ENCODE measurements at regions not wholly inside any gene's neighbourhood (a gene's known extent, or its start where the extent isn't known, plus 50 kb on each side); places are given as distances from the start of the nearest gene placed in this dataset.
A peak's percentile ranks its signal among the peaks of the same experiment; 100 is the strongest.

DNA sequence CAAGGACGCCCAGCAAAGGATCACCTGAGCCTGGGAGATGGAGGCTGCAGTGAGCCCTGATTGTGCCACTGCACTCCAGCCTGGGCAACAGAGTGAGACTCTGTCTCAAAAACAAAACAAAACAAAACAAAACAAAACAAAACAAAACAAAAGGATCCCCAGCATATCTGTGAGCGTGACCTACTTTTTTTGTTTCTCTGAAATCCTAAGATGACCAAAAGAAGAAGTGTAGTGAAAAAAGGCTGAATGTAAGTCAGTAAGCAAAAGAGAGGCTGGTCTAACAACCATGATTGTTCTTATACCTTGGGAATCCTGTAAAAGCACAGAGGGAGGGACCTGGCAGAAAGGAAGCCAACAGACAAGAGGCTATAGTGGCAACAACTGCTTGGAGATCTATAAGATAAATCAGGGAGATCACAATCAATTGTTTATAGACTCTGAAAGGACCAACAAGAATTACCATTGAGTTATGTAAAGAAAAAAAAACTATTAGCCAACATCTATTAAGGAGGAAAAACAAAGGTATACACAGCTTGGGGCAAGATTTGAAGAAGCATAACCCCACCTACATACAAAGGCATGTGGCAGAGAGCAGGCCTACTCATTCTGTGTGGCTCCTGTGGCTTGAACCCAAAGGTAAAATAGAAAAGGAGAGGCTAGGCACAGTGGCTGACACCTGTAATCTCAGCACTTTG is 255.2 kb upstream of the KLF14 start:
- no peaks in the 10 kb centered on the region for H3K9me3 Mint-ChIP-seq
- H3K4me1 Mint-ChIP-seq (ENCODE audit: low read depth in 2 of 2) = peaks cover 66 to 67% of the 10 kb centered on the region in 2 donors
- ATAC-seq = no peak
- H3K27me3 Mint-ChIP-seq = no peaks in the 10 kb centered on the region
- H3K36me3 Mint-ChIP-seq = peaks cover 5% of the 10 kb centered on the region
- DNase-seq (ENCODE audit: low spot score) = no peak
- H3K4me3 Mint-ChIP-seq = peak overlapping the region; percentile 50
- H3K27ac Mint-ChIP-seq = peak overlapping the region; percentile 73 to 95

- Mint-ChIP-seq H3K27ac (peak overlapping the region; percentile 39 to 95), H3K36me3 (no peaks in the 10 kb centered on the region), H3K9me3 (no peaks in the 10 kb centered on the region), H3K27me3 (no peaks in the 10 kb centered on the region), H3K4me1 (ENCODE audit: low read depth in 2 of 2) (peaks cover 64 to 66% of the 10 kb centered on the region in 2 donors), H3K4me3 (peak overlapping the region; percentile 3)
- DNase-seq (ENCODE audit: low spot score) (no peak), ATAC-seq (peak; percentile 44 to 67)
These were observed 256.3 kb upstream of the KLF14 start for GRCh38 chr7:130990178-130990832.

- peak overlapping the region; percentile 43 to 88 for H3K27ac Mint-ChIP-seq
- no peaks in the 10 kb centered on the region for H3K27me3 Mint-ChIP-seq
- no peak overlapping the region for H3K4me3 Mint-ChIP-seq
- no peak for DNase-seq (ENCODE audit: low spot score)
- H3K36me3 Mint-ChIP-seq = no peaks in the 10 kb centered on the region
- peaks cover 57 to 67% of the 10 kb centered on the region in 2 donors for H3K4me1 Mint-ChIP-seq (ENCODE audit: low read depth in 2 of 2)
- no peak for ATAC-seq
- no peaks in the 10 kb centered on the region for H3K9me3 Mint-ChIP-seq
These were observed 259.8 kb upstream of the KLF14 start for GRCh38 chr7:130993671-130994365.

- Mint-ChIP-seq H3K36me3 (no peaks in the 10 kb centered on the region), H3K4me1 (ENCODE audit: low read depth in 2 of 2) (peaks cover 55 to 67% of the 10 kb centered on the region in 2 donors), H3K27ac (peak overlapping the region; percentile 43 to 88)
These were observed 260.5 kb upstream of the KLF14 start for GRCh38 chr7:130994378-130995115.

DNA sequence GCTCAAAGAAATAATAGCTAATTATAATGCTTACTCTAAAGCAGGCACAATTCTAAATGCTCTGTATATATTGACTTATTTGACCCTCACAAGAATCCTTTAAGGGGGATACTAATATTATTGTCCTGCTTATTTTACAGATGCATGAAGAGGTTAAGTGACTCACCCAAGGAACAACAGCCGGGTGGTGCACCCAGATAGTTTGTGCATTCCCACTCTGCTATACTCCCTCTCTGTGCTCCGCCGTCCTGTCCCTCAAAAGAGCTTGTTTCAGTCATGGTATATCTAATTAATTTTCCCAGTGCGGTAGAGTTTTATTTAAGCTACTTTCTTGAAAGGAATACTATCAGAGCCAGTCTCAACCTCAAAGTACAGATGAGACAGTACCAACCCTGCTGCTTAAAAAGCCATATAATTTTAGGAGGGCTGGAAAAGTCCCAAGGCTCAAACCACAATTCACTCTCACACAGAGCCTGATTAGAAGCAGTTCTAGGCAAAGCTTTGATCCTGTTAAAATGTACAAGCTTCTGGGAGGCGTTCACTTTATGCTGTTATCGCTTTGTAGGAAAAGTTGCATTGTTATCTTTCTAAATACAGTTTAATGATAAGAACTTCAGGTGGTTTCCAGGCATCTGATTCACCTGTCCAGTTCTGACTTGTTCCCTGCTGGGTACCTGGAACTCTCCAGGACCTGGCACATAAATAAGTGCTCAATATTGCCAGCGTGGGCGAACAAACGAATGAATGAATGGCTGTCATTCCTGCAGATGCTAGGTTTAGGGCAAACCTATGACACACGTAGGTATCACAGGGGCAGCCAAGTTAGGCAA is 261.5 kb upstream of the KLF14 start:
- H3K9me3 Mint-ChIP-seq = no peaks in the 10 kb centered on the region
- H3K4me3 Mint-ChIP-seq = no peak overlapping the region
- ATAC-seq = no peak
- no peaks in the 10 kb centered on the region for H3K36me3 Mint-ChIP-seq
- peaks cover 52 to 61% of the 10 kb centered on the region in 2 donors for H3K4me1 Mint-ChIP-seq (ENCODE audit: low read depth in 2 of 2)
- H3K27me3 Mint-ChIP-seq = no peaks in the 10 kb centered on the region
- peak overlapping the region; percentile 43 to 88 for H3K27ac Mint-ChIP-seq
- no peak for DNase-seq (ENCODE audit: low spot score)

More at GRCh38 chr7:130994378-130995115, 260.5 kb upstream of the KLF14 start:
- Mint-ChIP-seq H3K9me3 (no peaks in the 10 kb centered on the region), H3K4me3 (no peak overlapping the region), H3K27me3 (no peaks in the 10 kb centered on the region)
- ATAC-seq (no peak), DNase-seq (ENCODE audit: low spot score) (no peak)

GRCh38 chr7:130996205-130996832 is 262.3 kb upstream of the KLF14 start:
- DNase-seq (ENCODE audit: low spot score) = no peak
- Mint-ChIP-seq H3K27ac (peak overlapping the region; percentile 81 to 88), H3K4me3 (peak overlapping the region; percentile 73), H3K27me3 (no peaks in the 10 kb centered on the region), H3K4me1 (ENCODE audit: low read depth in 2 of 2) (peaks cover 49 to 56% of the 10 kb centered on the region in 2 donors), H3K9me3 (no peaks in the 10 kb centered on the region), H3K36me3 (no peaks in the 10 kb centered on the region)
- ATAC-seq = no peak

- Mint-ChIP-seq H3K27me3 (no peaks in the 10 kb centered on the region), H3K4me3 (peak overlapping the region; percentile 73), H3K9me3 (no peaks in the 10 kb centered on the region), H3K4me1 (ENCODE audit: low read depth in 2 of 2) (peaks cover 44 to 52% of the 10 kb centered on the region in 2 donors), H3K27ac (peak overlapping the region; percentile 81 to 88), H3K36me3 (no peaks in the 10 kb centered on the region)
- ATAC-seq = peak; percentile 78
- no peak for DNase-seq (ENCODE audit: low spot score)
These were observed 262.8 kb upstream of the KLF14 start for GRCh38 chr7:130996833-130997231.

DNA sequence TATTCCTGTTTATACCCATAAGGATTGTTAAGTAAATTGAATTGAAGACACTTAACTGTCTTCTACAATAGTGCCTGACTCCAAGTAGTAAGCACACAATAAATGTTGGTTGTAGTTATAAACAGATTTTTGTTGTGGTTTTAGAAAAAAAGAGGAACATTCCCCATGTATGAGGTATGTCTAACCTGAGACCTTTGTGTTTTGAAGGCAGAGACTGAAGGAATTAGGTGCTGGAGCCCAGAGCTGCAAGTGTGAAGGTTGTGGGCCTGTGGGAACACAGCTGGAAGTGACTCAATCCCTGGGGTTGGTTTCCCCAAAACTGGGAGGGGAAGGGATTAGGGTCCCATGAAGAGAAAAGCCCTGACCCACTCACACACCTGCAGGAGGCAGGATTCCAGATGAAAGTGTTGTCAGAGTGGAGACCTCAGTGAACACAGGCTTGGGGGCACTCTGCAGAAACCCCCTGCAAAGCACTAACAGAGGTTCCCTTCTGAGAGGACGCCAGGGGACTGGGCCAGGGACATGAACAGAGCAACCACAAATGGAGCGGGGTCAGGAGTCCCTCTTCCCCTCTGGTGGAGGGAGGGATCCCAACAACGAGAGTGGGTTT is 265.1 kb upstream of the KLF14 start:
- peaks cover 47 to 51% of the 10 kb centered on the region in 2 donors for H3K4me1 Mint-ChIP-seq (ENCODE audit: low read depth in 2 of 2)
- no peaks in the 10 kb centered on the region for H3K9me3 Mint-ChIP-seq
- H3K4me3 Mint-ChIP-seq = no peak overlapping the region
- ATAC-seq = no peak
- H3K27ac Mint-ChIP-seq = peak overlapping the region; percentile 12 to 88
- no peak for DNase-seq (ENCODE audit: low spot score)
- no peaks in the 10 kb centered on the region for H3K27me3 Mint-ChIP-seq
- peaks cover 8% of the 10 kb centered on the region for H3K36me3 Mint-ChIP-seq

DNA sequence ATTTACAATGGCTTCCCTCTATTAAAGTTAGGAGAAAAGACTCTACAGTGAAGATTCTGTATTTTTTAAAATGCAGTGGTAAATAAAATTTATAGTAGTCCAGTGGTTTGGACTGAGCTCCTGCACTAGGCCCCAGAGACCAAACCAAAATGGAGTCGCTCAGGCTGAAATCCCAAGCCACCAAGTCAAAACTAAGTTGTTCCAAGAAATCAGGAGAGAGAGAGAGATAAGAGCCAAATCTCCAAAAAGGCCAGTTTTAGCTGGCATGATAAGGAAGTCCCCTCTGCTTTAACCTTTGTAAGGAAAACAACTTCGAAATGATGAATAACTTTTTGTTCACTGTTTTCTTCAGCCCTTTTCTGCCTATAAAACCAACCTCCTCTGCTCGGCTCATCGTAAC is 265.9 kb upstream of the KLF14 start:
- Mint-ChIP-seq H3K9me3 (no peaks in the 10 kb centered on the region), H3K27me3 (no peaks in the 10 kb centered on the region), H3K36me3 (peaks cover 8% of the 10 kb centered on the region), H3K27ac (peak overlapping the region in 1 of 2 donors; percentile 88), H3K4me3 (no peak overlapping the region), H3K4me1 (ENCODE audit: low read depth in 2 of 2) (peaks cover 49 to 53% of the 10 kb centered on the region in 2 donors)
- ATAC-seq (no peak), DNase-seq (ENCODE audit: low spot score) (no peak)

GRCh38 chr7:131000389-131000788 is 266.4 kb upstream of the KLF14 start:
- Mint-ChIP-seq H3K4me1 (ENCODE audit: low read depth in 2 of 2) (peaks cover 48 to 55% of the 10 kb centered on the region in 2 donors), H3K4me3 (no peak overlapping the region), H3K36me3 (peaks cover 12% of the 10 kb centered on the region), H3K27me3 (no peaks in the 10 kb centered on the region), H3K9me3 (no peaks in the 10 kb centered on the region), H3K27ac (peak overlapping the region in 1 of 2 donors; percentile 88)
- DNase-seq (ENCODE audit: low spot score) (no peak), ATAC-seq (no peak)

GRCh38 chr7:131000873-131001272 is 266.9 kb upstream of the KLF14 start:
- Mint-ChIP-seq H3K4me3 (no peak overlapping the region), H3K27ac (no peak overlapping the region), H3K9me3 (no peaks in the 10 kb centered on the region), H3K27me3 (no peaks in the 10 kb centered on the region), H3K36me3 (peaks cover 14% of the 10 kb centered on the region), H3K4me1 (ENCODE audit: low read depth in 2 of 2) (peaks cover 52 to 55% of the 10 kb centered on the region in 2 donors)
- DNase-seq (ENCODE audit: low spot score) (no peak), ATAC-seq (no peak)

DNA sequence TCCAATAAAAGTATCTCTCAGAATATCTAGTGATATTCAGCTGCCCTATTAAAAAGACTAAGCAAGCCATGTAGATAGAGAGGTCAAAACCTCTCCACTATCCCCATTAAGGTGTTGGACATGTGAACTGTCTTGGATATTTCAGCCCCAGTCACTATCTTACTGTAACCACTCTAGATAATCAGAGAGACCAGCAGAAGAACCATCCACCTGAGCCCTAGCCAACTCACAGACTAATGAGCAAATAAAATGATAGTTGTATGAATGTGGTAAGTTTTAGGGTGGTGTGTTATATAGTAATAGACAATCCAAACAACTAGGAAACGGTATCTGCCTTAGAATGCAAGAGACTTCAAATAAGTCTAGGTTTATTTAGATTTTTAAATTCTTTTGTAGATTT is 268.6 kb upstream of the KLF14 start:
- Mint-ChIP-seq H3K36me3 (peaks cover 14% of the 10 kb centered on the region), H3K9me3 (no peaks in the 10 kb centered on the region), H3K4me1 (ENCODE audit: low read depth in 2 of 2) (peaks cover 49 to 51% of the 10 kb centered on the region in 2 donors), H3K27me3 (no peaks in the 10 kb centered on the region), H3K4me3 (no peak overlapping the region), H3K27ac (peak overlapping the region in 1 of 2 donors; percentile 82)
- DNase-seq (ENCODE audit: low spot score) (no peak), ATAC-seq (no peak)
